ENCODE measurements at regions not wholly inside any gene's neighbourhood (a gene's known extent, or its start where the extent isn't known, plus 50 kb on each side); places are given as distances from the start of the nearest gene placed in this dataset.

GRCh38 chr2:126817172-126817571 is 81.5 kb upstream of the TEX51 start:
- TF ChIP-seq EZH2 (IDR thresholded peaks at IDR 0.05; ENCODE audit: low read length) (no peak), CTCF (optimal IDR thresholded peaks at IDR 0.05 in 1 of 3, IDR thresholded peaks at IDR 0.05 in 1 of 3, conservative IDR thresholded peaks at IDR 0.05 in 1 of 3; ENCODE audit: extremely low read depth in 1 of 3, insufficient read depth in 2 of 3, low read length in 3 of 3) (no peak)

Data from keratinocyte (primary cell).